Gastrocnemius medialis (tissue), 4 donors: ENCODE measurements at regions not wholly inside any gene's neighbourhood (a gene's known extent, or its start where the extent isn't known, plus 50 kb on each side); places are given as distances from the start of the nearest gene placed in this dataset.

Experiments used
- ATAC-seq, 2 donors: fragments of 150-250 bp; one replicate each; pipeline ENCODE4 v1.9.1; 2016
- DNase-seq, 2 donors: peaks; one replicate each; pipeline ENCODE4 v3.0.0-alpha.2; 2019
- H3K27ac ChIP-seq, 4 donors: fragments of 200-600 bp; sonication (generic); 1 replicate in 1 of 4; 2 replicates in 3 of 4; pipeline ENCODE4 v1.5.1; 2016 to 2018; ENCODE audit warnings: mild to moderate bottlenecking in 2 of 4, moderate library complexity in 1 of 4
- H3K27me3 ChIP-seq, 3 donors: fragments of 200-600 bp; sonication (generic) in 2 of 3; 1 replicate in 1 of 3; 2 replicates in 2 of 3; pipeline versions ENCODE4 v1.5.1 to v1.6.0; 2016 to 2019; ENCODE audit warnings: mild to moderate bottlenecking in 1 of 3, moderate library complexity in 1 of 3
- H3K36me3 ChIP-seq, 2 donors: fragments of 200-600 bp; sonication (generic) in 1 of 2; one replicate each; pipeline ENCODE4 v1.5.1; 2017 to 2018
- H3K4me1 ChIP-seq, 2 donors: fragments of 200-600 bp; sonication (generic) in 1 of 2; one replicate each; pipeline ENCODE4 v1.5.1; 2016 to 2017; ENCODE audit warnings: mild to moderate bottlenecking in 2 of 2
- H3K4me3 ChIP-seq, 4 donors: fragments of 200-600 bp; sonication (generic) in 3 of 4; 1 replicate in 1 of 4; 2 replicates in 3 of 4; pipeline ENCODE4 v1.5.1; 2016 to 2019; ENCODE audit warnings: mild to moderate bottlenecking in 2 of 4
- H3K9me3 ChIP-seq, 3 donors: fragments of 200-600 bp; sonication (generic) in 2 of 3; 1 replicate in 1 of 3; 2 replicates in 2 of 3; pipeline ENCODE4 v1.5.1; 2016 to 2019
- CTCF ChIP-seq, 5 experiments: fragments of 450-650 bp in 3 of 5; fragments of 200-600 bp in 2 of 5; sonication (generic) in 2 of 5; IDR thresholded peaks in 4 of 5; conservative IDR thresholded peaks in 1 of 5; 1 replicate in 4 of 5; 2 replicates in 1 of 5; pipeline ENCODE4 v1.5.1; 2016 to 2019; ENCODE audit warnings: antibody characterized with exemption in 5 of 5, mild to moderate bottlenecking in 3 of 5, moderate library complexity in 3 of 5
- POLR2A ChIP-seq, 2 donors: fragments of 450-650 bp; IDR thresholded peaks; one replicate each; pipeline ENCODE4 v1.6.1; 2017; ENCODE audit warnings: antibody characterized with exemption in 2 of 2, mild to moderate bottlenecking in 2 of 2, moderate library complexity in 2 of 2
- in situ Hi-C, 4 donors: fragments of 200-750 bp; cut with MboI; loops; one replicate each; pipeline versions ENCODE4 v1.15.0 to v1.8.0; 2017; ENCODE audit warnings: low sequenced_read_pairs in 4 of 4
- intact Hi-C: fragments of 100-400 bp; cut with DNase I; formaldehyde crosslinking; loops from one replicate; pipeline ENCODE4 v1.15.1; 2023; ENCODE audit warnings: low total_unique reads

GRCh38 chr5:143751342-143751741 is 60.6 kb upstream of the HMHB1 start:
- TF ChIP-seq POLR2A (IDR thresholded peaks at IDR 0.05) (no peak), CTCF (IDR thresholded peaks at IDR 0.05 in 4 of 5, conservative IDR thresholded peaks at IDR 0.05 in 1 of 5) (no peak)
- DNase-seq (no peak), ATAC-seq (no peak)
- in situ Hi-C loops: no loop called here
- no peak overlapping the region for H3K27ac ChIP-seq
- no peak overlapping the region for H3K4me3 ChIP-seq
- intact Hi-C loops: no loop called here
- no peaks in the 10 kb centered on the region for H3K36me3 ChIP-seq
- H3K27me3 ChIP-seq: no peaks in the 10 kb centered on the region
- no peaks in the 10 kb centered on the region for H3K9me3 ChIP-seq
- H3K4me1 ChIP-seq: no peaks in the 10 kb centered on the region

- DNase-seq (no peak), ATAC-seq (no peak)
- Histone ChIP-seq H3K27me3 (no peaks in the 10 kb centered on the region), H3K27ac (no peak overlapping the region), H3K9me3 (no peaks in the 10 kb centered on the region), H3K4me3 (no peak overlapping the region), H3K4me1 (no peaks in the 10 kb centered on the region), H3K36me3 (no peaks in the 10 kb centered on the region)
- in situ Hi-C loops (no loop called here), intact Hi-C loops (no loop called here)
- TF ChIP-seq POLR2A (IDR thresholded peaks at IDR 0.05): no peak
- TF ChIP-seq CTCF (IDR thresholded peaks at IDR 0.05 in 4 of 5, conservative IDR thresholded peaks at IDR 0.05 in 1 of 5): no peak
Measured at GRCh38 chr5:143749581-143750205, 62.3 kb upstream of the HMHB1 start.

GRCh38 chr5:143748516-143748915 is 63.4 kb upstream of the HMHB1 start:
- Histone ChIP-seq H3K27me3 (no peaks in the 10 kb centered on the region), H3K27ac (no peak overlapping the region), H3K9me3 (no peaks in the 10 kb centered on the region), H3K4me1 (no peaks in the 10 kb centered on the region), H3K4me3 (no peak overlapping the region), H3K36me3 (no peaks in the 10 kb centered on the region)
- TF ChIP-seq POLR2A (IDR thresholded peaks at IDR 0.05): no peak
- TF ChIP-seq CTCF (IDR thresholded peaks at IDR 0.05 in 4 of 5, conservative IDR thresholded peaks at IDR 0.05 in 1 of 5): no peak
- DNase-seq: no peak
- in situ Hi-C loops (no loop called here), intact Hi-C loops (no loop called here)
- ATAC-seq: no peak

GRCh38 chr5:143742951-143743350 is 69.0 kb upstream of the HMHB1 start:
- in situ Hi-C loops: no loop called here
- intact Hi-C loops: no loop called here
- H3K4me3 ChIP-seq: no peak overlapping the region
- no peaks in the 10 kb centered on the region for H3K36me3 ChIP-seq
- H3K9me3 ChIP-seq: no peaks in the 10 kb centered on the region
- ATAC-seq (no peak), DNase-seq (no peak)
- no peaks in the 10 kb centered on the region for H3K27me3 ChIP-seq
- no peak overlapping the region for H3K27ac ChIP-seq
- H3K4me1 ChIP-seq: no peaks in the 10 kb centered on the region
- TF ChIP-seq CTCF (IDR thresholded peaks at IDR 0.05 in 4 of 5, conservative IDR thresholded peaks at IDR 0.05 in 1 of 5) (no peak), POLR2A (IDR thresholded peaks at IDR 0.05) (no peak)

- no peak for ATAC-seq
Measured at GRCh38 chr5:143741421-143741820, 70.5 kb upstream of the HMHB1 start.

More at GRCh38 chr5:143741421-143741820, 70.5 kb upstream of the HMHB1 start:
- H3K27ac ChIP-seq: no peak overlapping the region
- DNase-seq: no peak
- no peaks in the 10 kb centered on the region for H3K9me3 ChIP-seq
- in situ Hi-C loops (no loop called here), intact Hi-C loops (no loop called here)
- no peaks in the 10 kb centered on the region for H3K4me1 ChIP-seq
- no peak for TF ChIP-seq CTCF (IDR thresholded peaks at IDR 0.05 in 4 of 5, conservative IDR thresholded peaks at IDR 0.05 in 1 of 5)
- TF ChIP-seq POLR2A (IDR thresholded peaks at IDR 0.05): no peak
- H3K27me3 ChIP-seq: no peaks in the 10 kb centered on the region
- no peak overlapping the region for H3K4me3 ChIP-seq
- H3K36me3 ChIP-seq: no peaks in the 10 kb centered on the region
